HepG2 (cell line): ENCODE measurements at regions not wholly inside any gene's neighbourhood (a gene's known extent, or its start where the extent isn't known, plus 50 kb on each side); places are given as distances from the start of the nearest gene placed in this dataset.

Source experiments
- ATAC-seq: fragments of 200-7000 bp; cut with Tn5 transposase; 3 replicates; pipeline ENCODE4 v1.9.1; 2020; ENCODE audit warnings: mild to moderate bottlenecking, moderate library complexity
- BruUV-seq: library from RNA; stranded (reverse); fragments of 400-500 nt; replicated peaks from 2 replicates; lab custom pipeline; 2021; lab: Mats Ljungman, UMichigan
- CTCF ChIA-PET: fragments of 300-600 bp; formaldehyde crosslinking; extraction: SDS; loops from one replicate; lab custom pipeline; 2021; ENCODE audit warnings: low total read pairs, inconsistent platforms, low intra/inter-chr PET ratio; lab: Yijun Ruan, JAX
- POLR2A ChIA-PET: fragments of 350-600 bp; sonication (Branson Sonifier 250); formaldehyde crosslinking; loops from one replicate; lab custom pipeline; 2020; ENCODE audit warnings: antibody characterized with exemption, inconsistent platforms; lab: Yijun Ruan, JAX
- DNase-seq: peaks from one replicate; pipeline ENCODE4 v3.0.0-alpha.2; 2015; ENCODE audit warnings: low spot score
- FAIRE-seq: peaks from 3 replicates; lab custom pipeline; 2011; peaks lifted over from hg19 to GRCh38; lab: Jason Lieb, UNC
- H2AFZ ChIP-seq: one replicate; pipeline ENCODE4 v1.6.1; 2011; ENCODE audit warnings: low read length, inconsistent platforms
- H3K27ac ChIP-seq: fragments of 300-600 bp; 3 replicates; pipeline ENCODE4 v1.8.0; 2011; ENCODE audit warnings: mixed run types, mild to moderate bottlenecking, mixed read lengths, low read length, inconsistent platforms; ENCODE audit not compliant: insufficient read depth; ENCODE audit errors: extremely low read length
- H3K27me3 ChIP-seq, 2 experiments: fragments of 200-600 bp in 1 of 2; 2 replicates in 1 of 2; 3 replicates in 1 of 2; pipeline versions ENCODE4 v1.6.0 to v1.8.0; 2011; ENCODE audit warnings: low read length in 2 of 2, mild to moderate bottlenecking in 2 of 2, moderate library complexity in 2 of 2, inconsistent platforms in 1 of 2; ENCODE audit not compliant: insufficient read depth in 2 of 2, control insufficient read depth in 1 of 2
- H3K36me3 ChIP-seq, 2 experiments: fragments of 200-600 bp in 1 of 2; replicated peaks in 1 of 2; 2 replicates in 1 of 2; 3 replicates in 1 of 2; pipeline versions ENCODE4 v1.5.1 to v1.8.0; 2011; ENCODE audit warnings: low read length in 2 of 2, inconsistent platforms in 1 of 2; ENCODE audit not compliant: insufficient read depth in 2 of 2, control insufficient read depth in 1 of 2
- H3K4me1 ChIP-seq: 2 replicates; pipeline ENCODE4 v1.5.1; 2012; ENCODE audit warnings: low read length, inconsistent platforms; ENCODE audit not compliant: insufficient read depth
- H3K4me2 ChIP-seq: 2 replicates; pipeline ENCODE4 v1.6.0; 2011; ENCODE audit warnings: low read depth, low read length, inconsistent platforms
- H3K4me3 ChIP-seq, 3 experiments: fragments of 200-600 bp in 1 of 3; sonication (generic), shearing (Covaris generic) in 1 of 3; replicated peaks in 1 of 3; 2 replicates each; pipeline ENCODE4 v1.5.1; 2011 to 2016; ENCODE audit warnings: low read length in 3 of 3, inconsistent platforms in 2 of 3, low read depth in 2 of 3, mild to moderate bottlenecking in 2 of 3, control low read depth in 1 of 3, mixed read lengths in 1 of 3; ENCODE audit not compliant: insufficient read depth in 1 of 3
- H3K79me2 ChIP-seq: one replicate; pipeline ENCODE4 v1.6.1; 2011; ENCODE audit warnings: low read length, inconsistent platforms; ENCODE audit not compliant: insufficient read depth
- H3K9ac ChIP-seq: 2 replicates; pipeline ENCODE4 v1.6.0; 2011; ENCODE audit warnings: mild to moderate bottlenecking, low read depth, low read length, inconsistent platforms; ENCODE audit not compliant: insufficient read depth
- H3K9me3 ChIP-seq: 2 replicates; pipeline ENCODE4 v1.5.1; 2012; ENCODE audit warnings: mild to moderate bottlenecking, low read length
- H4K20me1 ChIP-seq: 2 replicates; pipeline ENCODE4 v1.6.0; 2011; ENCODE audit warnings: inconsistent platforms, mild to moderate bottlenecking, low read length, moderate library complexity; ENCODE audit not compliant: insufficient read depth
- KAT7 ChIP-seq: IDR thresholded peaks from 2 replicates; pipeline ENCODE4 v1.6.1; 2018; ENCODE audit warnings: borderline replicate concordance, missing compliant biosample characterization
- MTA1 ChIP-seq: sonication (generic); formaldehyde crosslinking; IDR thresholded peaks from 2 replicates; pipeline ENCODE4 v1.4.0; 2020; ENCODE audit warnings: missing genetic modification reagents, mild to moderate bottlenecking, borderline replicate concordance
- NCOA2 ChIP-seq: sonication (generic); formaldehyde crosslinking; IDR thresholded peaks from 2 replicates; pipeline ENCODE4 v1.8.0; 2022; ENCODE audit warnings: inconsistent platforms
- SETDB1 ChIP-seq: sonication (generic); formaldehyde crosslinking; IDR thresholded peaks from 2 replicates; pipeline ENCODE4 v1.5.1; 2020; ENCODE audit warnings: missing genetic modification reagents, mild to moderate bottlenecking, borderline replicate concordance
- ZMYM3 ChIP-seq: sonication (generic); formaldehyde crosslinking; IDR thresholded peaks from 2 replicates; pipeline ENCODE4 v1.5.1; 2020; ENCODE audit warnings: mild to moderate bottlenecking, missing genetic modification reagents
- ZNF331 ChIP-seq: sonication (generic); formaldehyde crosslinking; IDR thresholded peaks from 2 replicates; pipeline ENCODE4 v1.4.0; 2020; ENCODE audit warnings: missing genetic modification reagents
- ZNF34 ChIP-seq: sonication (generic); formaldehyde crosslinking; IDR thresholded peaks from 2 replicates; pipeline ENCODE4 v1.4.0; 2020; ENCODE audit warnings: mild to moderate bottlenecking, missing genetic modification reagents, borderline replicate concordance
- ZNF652 ChIP-seq: IDR thresholded peaks from 2 replicates; pipeline ENCODE4 v1.6.1; 2016; ENCODE audit warnings: low read depth, borderline replicate concordance
- ZNF792 ChIP-seq: IDR thresholded peaks from 2 replicates; pipeline ENCODE4 v1.6.1; 2016
- ZSCAN30 ChIP-seq: sonication (generic); formaldehyde crosslinking; IDR thresholded peaks from 2 replicates; pipeline ENCODE4 v1.5.0; 2020; ENCODE audit warnings: mild to moderate bottlenecking, missing genetic modification reagents
- WGBS: methylation state at CpG from one replicate; pipeline ENCODE4 v1.1.6; 2017; ENCODE audit warnings: low lambda C conversion rate; 5-methylcytosine and 5-hydroxymethylcytosine counted together
- in situ Hi-C: cut with HindIII; loops from 2 replicates; pipeline ENCODE4 v1.10.0; 2017; ENCODE audit warnings: low pct_unique_long_range_greater_than_20kb; ENCODE audit not compliant: extremely low pct_ligation_motif_present
- intact Hi-C: fragments of 100-400 bp; cut with micrococcal nuclease; formaldehyde crosslinking; loops from one replicate; pipeline ENCODE4 v1.10.0; 2022; ENCODE audit not compliant: unreplicated experiment
- TF ChIP-seq, protein P1 (sequence below), 2 experiments: sonication (generic) in 1 of 2; formaldehyde crosslinking in 1 of 2; IDR thresholded peaks; 2 replicates each; pipeline versions ENCODE4 v1.6.1 to v1.9.0; 2014 to 2022; ENCODE audit warnings: antibody characterized with exemption in 1 of 2, borderline replicate concordance in 1 of 2, inconsistent platforms in 1 of 2, low read depth in 1 of 2, missing genetic modification reagents in 1 of 2
- TF ChIP-seq, protein P2 (sequence below): sonication (generic); formaldehyde crosslinking; IDR thresholded peaks from 2 replicates; pipeline ENCODE4 v1.5.0; 2020; ENCODE audit warnings: missing genetic modification reagents
- TF ChIP-seq, protein P3 (sequence below): sonication (generic); formaldehyde crosslinking; IDR thresholded peaks from 2 replicates; pipeline ENCODE4 v1.5.1; 2020; ENCODE audit warnings: missing genetic modification reagents, mild to moderate bottlenecking, borderline replicate concordance
- TF ChIP-seq, protein P4 (sequence below): sonication (generic); formaldehyde crosslinking; IDR thresholded peaks from 2 replicates; pipeline ENCODE4 v1.4.0; 2020; ENCODE audit warnings: mild to moderate bottlenecking, missing genetic modification reagents

DNA sequence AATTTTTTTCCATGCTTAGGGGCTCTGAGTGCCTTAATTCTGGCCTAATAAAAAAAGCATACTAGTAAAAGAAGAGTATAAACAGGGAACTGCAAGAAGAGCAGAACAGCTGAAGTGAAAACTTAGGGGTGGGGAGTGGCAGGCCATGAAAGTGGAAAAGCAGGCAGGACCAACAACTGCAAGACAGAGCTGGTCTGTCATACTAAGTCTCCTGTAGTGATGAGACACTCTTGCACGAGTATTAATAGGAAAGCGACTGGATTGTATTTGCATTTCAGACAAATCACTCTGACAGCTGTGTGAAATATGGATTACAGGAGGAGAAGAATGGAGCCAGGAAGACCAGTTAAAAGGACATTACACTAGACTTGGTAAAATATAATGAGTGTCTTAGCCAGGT, 449.9 kb downstream of the NUF2 start:
- no peaks in the 10 kb centered on the region for H3K79me2 ChIP-seq
- DNase-seq (no peak), ATAC-seq (no peak), FAIRE-seq (no peak)
- 0% methylated on average over 2 of the region's 2 CpGs for WGBS
- H3K4me2 ChIP-seq, result no peak overlapping the region
- in situ Hi-C loops (no loop called here), intact Hi-C loops (no loop called here)
- ChIA-PET CTCF (no interaction called here), POLR2A (no interaction called here)
- H4K20me1 ChIP-seq, result no peaks in the 10 kb centered on the region
- no peaks in the 10 kb centered on the region for H3K36me3 ChIP-seq
- no peak overlapping the region for H2AFZ ChIP-seq
- H3K9me3 ChIP-seq, result peaks cover 92% of the 10 kb centered on the region
- no peak overlapping the region for H3K4me3 ChIP-seq
- no peaks in the 10 kb centered on the region for H3K27me3 ChIP-seq
- BruUV-seq, result no TSS peak
- no peaks in the 10 kb centered on the region for H3K4me1 ChIP-seq
- no peak overlapping the region for H3K9ac ChIP-seq
- no peak overlapping the region for H3K27ac ChIP-seq
- TF ChIP-seq MTA1 (CRISPR knock-in tag), result no peak
- no peak for TF ChIP-seq ZNF792
- TF ChIP-seq, protein P1, sequence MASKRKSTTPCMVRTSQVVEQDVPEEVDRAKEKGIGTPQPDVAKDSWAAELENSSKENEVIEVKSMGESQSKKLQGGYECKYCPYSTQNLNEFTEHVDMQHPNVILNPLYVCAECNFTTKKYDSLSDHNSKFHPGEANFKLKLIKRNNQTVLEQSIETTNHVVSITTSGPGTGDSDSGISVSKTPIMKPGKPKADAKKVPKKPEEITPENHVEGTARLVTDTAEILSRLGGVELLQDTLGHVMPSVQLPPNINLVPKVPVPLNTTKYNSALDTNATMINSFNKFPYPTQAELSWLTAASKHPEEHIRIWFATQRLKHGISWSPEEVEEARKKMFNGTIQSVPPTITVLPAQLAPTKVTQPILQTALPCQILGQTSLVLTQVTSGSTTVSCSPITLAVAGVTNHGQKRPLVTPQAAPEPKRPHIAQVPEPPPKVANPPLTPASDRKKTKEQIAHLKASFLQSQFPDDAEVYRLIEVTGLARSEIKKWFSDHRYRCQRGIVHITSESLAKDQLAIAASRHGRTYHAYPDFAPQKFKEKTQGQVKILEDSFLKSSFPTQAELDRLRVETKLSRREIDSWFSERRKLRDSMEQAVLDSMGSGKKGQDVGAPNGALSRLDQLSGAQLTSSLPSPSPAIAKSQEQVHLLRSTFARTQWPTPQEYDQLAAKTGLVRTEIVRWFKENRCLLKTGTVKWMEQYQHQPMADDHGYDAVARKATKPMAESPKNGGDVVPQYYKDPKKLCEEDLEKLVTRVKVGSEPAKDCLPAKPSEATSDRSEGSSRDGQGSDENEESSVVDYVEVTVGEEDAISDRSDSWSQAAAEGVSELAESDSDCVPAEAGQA (IDR thresholded peaks at IDR 0.05; ENCODE audit: low read depth), result no peak
- TF ChIP-seq, protein P1 (CRISPR knock-in tag; IDR thresholded peaks at IDR 0.05; ENCODE audit: borderline replicate concordance), result no peak
- TF ChIP-seq ZNF331 (CRISPR knock-in tag), result no peak
- TF ChIP-seq KAT7 (CRISPR knock-in tag), result no peak
- TF ChIP-seq, protein P2, sequence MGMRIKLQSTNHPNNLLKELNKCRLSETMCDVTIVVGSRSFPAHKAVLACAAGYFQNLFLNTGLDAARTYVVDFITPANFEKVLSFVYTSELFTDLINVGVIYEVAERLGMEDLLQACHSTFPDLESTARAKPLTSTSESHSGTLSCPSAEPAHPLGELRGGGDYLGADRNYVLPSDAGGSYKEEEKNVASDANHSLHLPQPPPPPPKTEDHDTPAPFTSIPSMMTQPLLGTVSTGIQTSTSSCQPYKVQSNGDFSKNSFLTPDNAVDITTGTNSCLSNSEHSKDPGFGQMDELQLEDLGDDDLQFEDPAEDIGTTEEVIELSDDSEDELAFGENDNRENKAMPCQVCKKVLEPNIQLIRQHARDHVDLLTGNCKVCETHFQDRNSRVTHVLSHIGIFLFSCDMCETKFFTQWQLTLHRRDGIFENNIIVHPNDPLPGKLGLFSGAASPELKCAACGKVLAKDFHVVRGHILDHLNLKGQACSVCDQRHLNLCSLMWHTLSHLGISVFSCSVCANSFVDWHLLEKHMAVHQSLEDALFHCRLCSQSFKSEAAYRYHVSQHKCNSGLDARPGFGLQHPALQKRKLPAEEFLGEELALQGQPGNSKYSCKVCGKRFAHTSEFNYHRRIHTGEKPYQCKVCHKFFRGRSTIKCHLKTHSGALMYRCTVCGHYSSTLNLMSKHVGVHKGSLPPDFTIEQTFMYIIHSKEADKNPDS (CRISPR knock-in tag), result no peak
- TF ChIP-seq ZNF652, result no peak
- TF ChIP-seq ZMYM3, result no peak
- TF ChIP-seq, protein P3, sequence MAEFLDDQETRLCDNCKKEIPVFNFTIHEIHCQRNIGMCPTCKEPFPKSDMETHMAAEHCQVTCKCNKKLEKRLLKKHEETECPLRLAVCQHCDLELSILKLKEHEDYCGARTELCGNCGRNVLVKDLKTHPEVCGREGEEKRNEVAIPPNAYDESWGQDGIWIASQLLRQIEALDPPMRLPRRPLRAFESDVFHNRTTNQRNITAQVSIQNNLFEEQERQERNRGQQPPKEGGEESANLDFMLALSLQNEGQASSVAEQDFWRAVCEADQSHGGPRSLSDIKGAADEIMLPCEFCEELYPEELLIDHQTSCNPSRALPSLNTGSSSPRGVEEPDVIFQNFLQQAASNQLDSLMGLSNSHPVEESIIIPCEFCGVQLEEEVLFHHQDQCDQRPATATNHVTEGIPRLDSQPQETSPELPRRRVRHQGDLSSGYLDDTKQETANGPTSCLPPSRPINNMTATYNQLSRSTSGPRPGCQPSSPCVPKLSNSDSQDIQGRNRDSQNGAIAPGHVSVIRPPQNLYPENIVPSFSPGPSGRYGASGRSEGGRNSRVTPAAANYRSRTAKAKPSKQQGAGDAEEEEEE (CRISPR knock-in tag), result no peak
- no peak for TF ChIP-seq ZNF34 (CRISPR knock-in tag)
- no peak for TF ChIP-seq ZSCAN30 (CRISPR knock-in tag)
- TF ChIP-seq SETDB1 (CRISPR knock-in tag), result no peak
- TF ChIP-seq NCOA2, result no peak
- TF ChIP-seq, protein P4, sequence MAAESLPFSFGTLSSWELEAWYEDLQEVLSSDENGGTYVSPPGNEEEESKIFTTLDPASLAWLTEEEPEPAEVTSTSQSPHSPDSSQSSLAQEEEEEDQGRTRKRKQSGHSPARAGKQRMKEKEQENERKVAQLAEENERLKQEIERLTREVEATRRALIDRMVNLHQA, result no peak
